Epithelial cell of prostate (primary cell): ENCODE measurements at regions not wholly inside any gene's neighbourhood (a gene's known extent, or its start where the extent isn't known, plus 50 kb on each side); places are given as distances from the start of the nearest gene placed in this dataset.
A peak's percentile ranks its signal among the peaks of the same experiment; 100 is the strongest.
"Not testable (repeated sequence)": the region's sequence is repeated elsewhere in the genome, so short reads cannot be mapped to it uniquely, and the experiment has no call there.

ENCODE experiments used
- DNase-seq: peaks from one replicate; pipeline ENCODE4 v3.0.0-alpha.2; 2011; ENCODE audit warnings: low read depth, low spot score
- H3K27ac ChIP-seq: fragments of 450-650 bp; 2 replicates; pipeline ENCODE4 v1.5.1; 2017; ENCODE audit warnings: mild to moderate bottlenecking

DNA sequence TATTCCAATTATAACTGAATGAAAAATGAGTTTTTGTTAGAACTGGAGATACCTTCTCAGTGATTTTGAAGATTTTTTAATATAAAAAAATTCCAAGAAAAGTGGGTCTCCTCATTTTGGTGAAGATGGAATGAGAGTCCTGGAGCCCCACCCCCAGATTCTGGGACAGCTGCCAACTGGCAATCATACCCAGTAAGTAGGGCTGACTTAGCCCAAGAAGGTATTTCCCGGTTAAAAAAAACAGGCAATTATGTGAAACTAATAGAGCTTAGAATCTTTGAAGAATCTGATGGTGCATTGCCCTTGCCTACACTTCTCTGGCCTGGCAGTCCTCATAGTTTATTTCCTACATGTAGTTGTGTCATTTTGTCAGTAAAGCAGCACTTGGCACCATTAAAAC, 52.8 kb upstream of the VWDE start:
- no peak for DNase-seq
- H3K27ac ChIP-seq = no peak overlapping the region

DNA sequence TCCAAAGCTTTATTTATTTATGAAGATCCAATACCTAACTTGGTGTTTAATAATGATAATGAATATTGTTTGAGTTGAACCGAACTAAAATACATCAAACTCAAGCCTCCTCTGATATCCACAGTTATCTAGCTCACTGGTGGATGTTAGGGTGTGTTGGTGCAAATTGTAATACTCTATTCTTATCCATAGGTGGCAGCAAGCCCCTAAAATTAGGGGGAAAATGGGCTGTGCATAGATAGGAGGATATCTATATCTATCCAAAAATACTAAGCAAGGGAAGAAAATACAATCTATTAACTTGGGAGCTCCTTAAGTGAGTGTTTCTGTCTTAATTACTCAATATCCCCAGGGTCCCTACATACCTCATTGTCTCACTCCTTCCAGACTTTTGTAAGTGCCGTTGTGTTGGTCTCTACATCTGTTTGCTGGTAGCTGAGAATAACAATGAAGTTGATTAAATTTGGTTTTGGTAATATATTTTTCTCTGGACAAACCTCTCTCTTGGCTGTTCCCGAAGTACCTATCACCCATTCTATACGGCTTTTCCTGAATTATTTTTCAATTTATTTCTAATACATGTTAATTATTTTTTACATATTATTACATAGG, 55.0 kb upstream of the VWDE start:
- no peak for DNase-seq
- no peak overlapping the region for H3K27ac ChIP-seq

DNA sequence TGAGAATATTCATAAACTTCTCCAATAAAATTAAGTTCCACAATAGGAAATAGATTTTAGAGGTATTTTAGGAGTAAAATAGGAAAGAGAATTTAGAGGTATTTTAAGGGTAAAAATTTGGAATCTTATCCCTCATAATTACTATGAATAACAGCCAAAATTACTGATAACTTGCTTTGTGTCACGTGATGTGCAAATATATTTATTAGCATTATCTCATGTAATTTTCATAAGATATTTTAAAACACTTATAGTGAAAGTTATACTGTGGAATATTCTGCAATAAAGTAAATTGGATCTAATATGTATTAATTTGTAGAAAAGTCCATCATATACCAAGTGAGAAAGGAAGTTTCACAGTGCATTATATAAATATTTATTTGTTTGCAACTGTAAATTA, 64.2 kb upstream of the VWDE start:
- H3K27ac ChIP-seq = no peak overlapping the region
- no peak for DNase-seq

GRCh38 chr7:12469568-12469967, 65.9 kb upstream of the VWDE start:
- no peak overlapping the region for H3K27ac ChIP-seq
- DNase-seq = no peak

GRCh38 chr7:12470930-12471329, 67.3 kb upstream of the VWDE start:
- no peak for DNase-seq
- no peak overlapping the region for H3K27ac ChIP-seq

DNA sequence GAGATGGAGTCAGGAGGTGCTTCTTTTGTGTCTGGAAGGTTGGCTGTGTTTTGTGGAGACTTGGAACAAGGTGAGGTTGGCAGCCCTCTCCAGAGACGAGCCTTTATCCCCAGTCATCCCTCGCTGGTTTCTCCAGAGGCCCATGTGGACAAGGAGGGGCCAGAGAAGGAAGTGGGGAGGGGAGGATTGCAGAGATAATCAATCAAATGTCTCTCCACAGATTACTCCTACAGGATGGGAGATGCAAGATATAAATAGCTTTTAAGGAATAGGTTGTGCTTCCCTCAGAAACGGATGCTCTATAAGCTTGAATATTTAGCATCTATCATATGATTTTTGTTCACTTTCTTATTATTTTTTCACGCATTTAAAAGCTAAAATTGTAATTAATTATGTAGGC, 70.4 kb upstream of the VWDE start:
- H3K27ac ChIP-seq = no peak overlapping the region
- no peak for DNase-seq

- H3K27ac ChIP-seq = no peak overlapping the region
- no peak for DNase-seq
These were observed 71.8 kb upstream of the VWDE start for GRCh38 chr7:12475362-12476063.

GRCh38 chr7:12477620-12478019, 74.0 kb upstream of the VWDE start:
- DNase-seq = no peak
- no peak overlapping the region for H3K27ac ChIP-seq

DNA sequence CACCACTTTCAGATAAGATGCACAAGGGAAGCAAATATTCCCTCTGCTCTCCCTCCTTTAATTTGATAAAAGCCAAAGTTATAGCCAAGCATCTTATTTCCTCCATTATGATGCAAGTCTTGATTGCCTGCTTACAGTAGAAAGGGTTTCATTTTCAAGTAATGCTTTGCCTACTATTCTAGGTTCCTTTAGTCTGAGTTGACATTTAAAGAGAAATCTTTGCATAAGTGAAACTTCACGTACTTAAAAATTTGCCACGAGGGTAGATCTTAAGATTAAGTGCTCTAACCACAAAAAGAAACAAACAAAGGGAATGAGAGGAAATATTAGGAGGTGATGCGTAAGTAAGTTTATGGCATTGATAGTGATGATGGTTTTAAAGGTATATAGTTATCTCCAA, 78.1 kb upstream of the VWDE start:
- no peak overlapping the region for H3K27ac ChIP-seq
- DNase-seq = no peak

GRCh38 chr7:12485845-12486244, 82.2 kb upstream of the VWDE start:
- H3K27ac ChIP-seq = no peak overlapping the region
- no peak for DNase-seq

- DNase-seq = no peak
- H3K27ac ChIP-seq = no peak overlapping the region
These were observed 82.2 kb upstream of the SCIN start for GRCh38 chr7:12488341-12488740.

DNA sequence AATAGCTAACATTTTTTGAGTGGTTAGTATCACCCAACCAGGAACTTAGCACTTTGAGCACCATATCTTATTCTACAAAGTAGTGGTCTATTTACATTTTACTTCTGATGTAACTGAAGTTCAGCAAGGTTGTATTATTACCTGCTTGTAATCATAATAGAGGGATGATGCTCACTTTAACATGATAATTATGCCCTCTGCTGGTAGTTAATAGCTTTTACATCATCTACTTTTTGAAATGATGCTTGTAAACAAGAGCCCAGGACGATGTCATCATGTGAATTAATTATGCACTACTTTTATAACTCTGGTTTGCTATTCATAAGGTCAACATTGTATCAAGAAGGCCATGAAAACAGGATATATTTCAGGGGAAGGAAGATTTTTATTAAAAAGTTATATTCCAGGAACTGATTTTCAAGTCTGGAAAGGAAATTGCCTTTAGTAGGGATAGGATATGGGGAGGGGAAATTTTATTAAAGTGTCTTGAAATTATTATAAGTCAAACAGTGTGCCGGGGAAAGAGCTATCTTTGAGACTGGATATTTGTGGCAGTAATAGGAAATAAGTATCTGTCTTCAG, 80.3 kb upstream of the SCIN start:
- DNase-seq = no peak
- no peak overlapping the region for H3K27ac ChIP-seq

- no peak for DNase-seq
- no peak overlapping the region for H3K27ac ChIP-seq
These were observed 79.6 kb upstream of the SCIN start for GRCh38 chr7:12490940-12491339.

GRCh38 chr7:12491526-12491925, 79.0 kb upstream of the SCIN start:
- H3K27ac ChIP-seq = no peak overlapping the region
- no peak for DNase-seq

DNA sequence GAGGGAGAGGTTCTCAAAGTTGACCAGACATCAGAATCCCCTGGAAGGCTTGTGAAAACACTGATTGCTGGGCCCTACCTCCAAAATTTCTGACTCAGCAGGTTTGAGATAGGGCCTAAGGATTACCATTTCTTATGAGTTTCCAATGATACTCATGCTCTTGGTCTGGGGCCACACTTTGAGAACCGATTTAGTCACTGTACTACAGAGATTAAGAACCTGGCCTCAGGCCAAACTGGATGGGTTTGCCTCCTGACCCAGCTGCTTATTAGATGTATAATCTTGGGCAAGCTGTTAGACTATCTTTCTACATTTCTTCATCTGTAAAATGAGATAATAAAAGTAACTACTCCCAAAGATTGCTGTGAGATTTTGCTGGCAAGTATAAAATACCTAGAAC, 77.1 kb upstream of the SCIN start:
- H3K27ac ChIP-seq = no peak overlapping the region
- peak; percentile 33 for DNase-seq

DNA sequence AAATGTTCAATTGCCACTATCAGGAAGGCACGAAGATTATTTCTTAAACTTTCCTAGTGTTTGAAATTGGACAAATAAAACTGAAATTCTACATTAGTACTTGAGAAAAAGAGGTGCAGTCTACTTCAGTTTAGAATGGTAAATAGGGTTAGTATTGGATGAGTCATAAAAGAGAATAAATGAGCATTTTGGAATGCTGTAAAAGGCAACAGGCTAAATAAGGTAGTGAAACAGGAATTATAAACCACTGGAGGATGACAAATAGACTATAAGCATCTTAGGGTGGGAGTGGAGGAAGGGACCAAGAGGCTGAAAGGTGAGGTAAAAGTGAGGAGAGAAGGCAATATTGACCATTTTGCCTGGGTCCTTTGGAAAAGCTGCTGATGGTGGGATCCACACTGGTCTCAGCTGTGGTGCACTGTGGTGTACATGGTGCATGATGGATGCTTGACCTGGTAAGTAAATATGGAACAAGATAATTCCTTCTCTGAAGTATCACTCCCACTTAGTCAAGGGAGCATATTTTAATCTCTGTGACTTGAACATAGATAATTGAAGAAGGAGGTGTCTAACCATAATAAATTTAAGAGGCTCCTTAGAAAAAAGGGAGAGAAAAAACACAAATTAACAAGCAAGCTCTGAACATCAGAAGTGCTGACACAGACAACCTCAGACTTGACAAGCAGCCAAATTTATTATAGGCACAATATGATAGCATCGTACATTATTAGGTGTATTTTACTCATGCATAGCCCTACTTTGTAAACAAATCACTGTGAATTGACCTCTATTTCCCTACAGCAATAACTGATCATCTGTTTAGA, 76.4 kb upstream of the SCIN start:
- no peak overlapping the region for H3K27ac ChIP-seq
- DNase-seq = no peak

DNA sequence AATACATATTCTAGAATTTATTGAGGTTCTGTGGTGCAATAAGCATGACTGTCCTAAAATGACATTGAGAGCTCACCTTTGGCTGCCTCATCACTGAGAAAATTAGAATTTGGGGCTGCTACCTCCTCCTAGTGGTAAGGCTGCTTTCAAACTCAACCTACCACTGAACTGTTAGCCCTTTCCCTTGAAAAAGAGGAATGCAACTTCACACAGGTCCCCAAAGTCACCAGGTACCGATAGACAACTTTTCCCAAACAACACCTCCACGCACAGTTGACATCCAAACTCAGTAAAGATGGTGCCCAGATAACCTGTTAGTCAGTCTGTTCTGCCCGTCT, 75.9 kb upstream of the SCIN start:
- no peak for DNase-seq

DNA sequence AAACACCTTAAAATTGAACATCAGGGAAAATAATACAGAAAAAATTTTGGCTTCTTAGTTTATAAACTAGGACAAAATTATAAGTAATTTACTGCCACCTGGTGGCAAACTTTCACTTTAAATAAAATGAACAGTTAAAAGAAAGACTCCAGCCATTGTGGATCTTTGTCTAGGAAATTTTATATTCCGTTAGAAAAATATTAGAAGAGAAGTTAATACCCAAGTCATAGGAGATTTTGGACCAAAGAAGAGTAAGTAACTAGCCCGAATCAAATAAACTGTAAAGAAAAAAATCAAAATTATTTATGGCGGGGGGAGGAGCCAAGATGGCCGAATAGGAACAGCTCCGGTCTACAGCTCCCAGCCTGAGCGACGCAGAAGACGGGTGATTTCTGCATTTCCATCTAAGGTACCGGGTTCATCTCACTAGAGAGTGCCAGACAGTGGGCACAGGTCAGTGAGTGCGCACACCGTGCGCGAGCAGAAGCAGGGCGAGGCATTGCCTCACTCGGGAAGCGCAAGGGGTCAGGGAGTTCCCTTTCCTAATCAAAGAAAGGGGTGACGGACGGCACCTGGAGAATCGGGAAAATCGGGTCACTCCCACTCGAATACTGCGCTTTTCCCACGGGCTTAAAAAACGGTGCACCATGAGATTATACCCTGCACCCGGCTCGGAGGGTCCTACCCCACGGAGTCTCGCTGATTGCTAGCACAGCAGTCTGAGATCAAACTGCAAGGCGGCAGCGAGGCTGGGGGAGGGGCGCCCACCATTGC, 73.4 kb upstream of the SCIN start:
- DNase-seq, H3K27ac ChIP-seq: not testable (repeated sequence)

More for the DNA sequence above, 75.9 kb upstream of the SCIN start:
- no peak overlapping the region for H3K27ac ChIP-seq

GRCh38 chr7:12504149-12504548, 66.4 kb upstream of the SCIN start:
- no peak overlapping the region for H3K27ac ChIP-seq
- no peak for DNase-seq

DNA sequence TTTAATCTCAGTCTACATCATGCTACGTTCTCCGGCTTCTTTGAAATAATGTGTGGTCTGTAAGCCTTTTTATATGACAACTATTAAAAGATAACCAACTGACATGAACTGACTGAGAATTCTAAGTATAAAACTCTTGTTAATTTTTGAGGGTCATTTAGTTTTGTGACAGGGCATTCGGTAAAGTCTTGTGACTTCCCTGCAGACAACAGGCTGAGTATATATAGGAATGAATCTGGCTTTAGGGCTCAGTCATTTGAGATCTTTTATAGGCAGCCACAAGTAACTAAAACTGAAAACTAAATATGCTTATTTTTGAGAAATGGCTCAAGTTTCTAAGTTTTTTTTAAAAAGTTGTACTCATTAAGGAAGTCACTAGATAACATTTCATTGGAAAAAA, 62.5 kb upstream of the SCIN start:
- DNase-seq = no peak
- H3K27ac ChIP-seq = no peak overlapping the region
